ENCODE measurements at regions not wholly inside any gene's neighbourhood (a gene's known extent, or its start where the extent isn't known, plus 50 kb on each side); places are given as distances from the start of the nearest gene placed in this dataset.

- no peak for TF ChIP-seq CTCF (IDR thresholded peaks at IDR 0.05)
- no peak for TF ChIP-seq POLR2A (IDR thresholded peaks at IDR 0.05)
- no peak for TF ChIP-seq POLR2AphosphoS5 (IDR thresholded peaks at IDR 0.05)
Measured at GRCh38 chr12:91620992-91621391, 438.4 kb upstream of the DCN start.
